B cell (primary cell): ENCODE measurements at regions not wholly inside any gene's neighbourhood (a gene's known extent, or its start where the extent isn't known, plus 50 kb on each side); places are given as distances from the start of the nearest gene placed in this dataset.

Experiments used
- EZH2 ChIP-seq: IDR thresholded peaks from 2 replicates; pipeline ENCODE4 v1.6.1; 2012; ENCODE audit warnings: borderline replicate concordance, low read depth, mild to moderate bottlenecking, moderate library complexity, low read length; ENCODE audit not compliant: insufficient read depth, poor library complexity, severe bottlenecking
- TF ChIP-seq, protein P1 (sequence below): fragments of 200-600 bp; IDR thresholded peaks from one replicate; pipeline ENCODE4 v1.8.0; 2022; ENCODE audit warnings: antibody characterized with exemption, mild to moderate bottlenecking

DNA sequence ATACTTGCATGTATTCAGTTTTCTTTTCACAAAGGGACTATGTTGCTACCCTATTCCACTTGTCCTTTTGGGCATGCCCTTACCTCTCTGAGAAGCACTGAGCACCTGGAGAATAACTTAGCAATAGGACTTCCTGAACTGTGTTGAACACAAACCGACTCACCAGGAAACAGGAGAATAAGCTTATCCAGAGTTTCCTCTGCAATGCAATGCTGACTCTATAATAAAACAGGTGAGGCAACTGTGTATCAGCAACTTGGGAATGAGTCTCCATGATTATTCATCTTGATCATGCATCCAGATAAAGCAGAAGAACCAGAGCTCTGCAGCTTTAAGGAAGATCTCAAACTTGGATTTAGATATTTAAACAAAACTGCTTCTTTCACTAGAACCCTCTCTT is 806.5 kb downstream of the IGSF11 start:
- TF ChIP-seq, protein P1, sequence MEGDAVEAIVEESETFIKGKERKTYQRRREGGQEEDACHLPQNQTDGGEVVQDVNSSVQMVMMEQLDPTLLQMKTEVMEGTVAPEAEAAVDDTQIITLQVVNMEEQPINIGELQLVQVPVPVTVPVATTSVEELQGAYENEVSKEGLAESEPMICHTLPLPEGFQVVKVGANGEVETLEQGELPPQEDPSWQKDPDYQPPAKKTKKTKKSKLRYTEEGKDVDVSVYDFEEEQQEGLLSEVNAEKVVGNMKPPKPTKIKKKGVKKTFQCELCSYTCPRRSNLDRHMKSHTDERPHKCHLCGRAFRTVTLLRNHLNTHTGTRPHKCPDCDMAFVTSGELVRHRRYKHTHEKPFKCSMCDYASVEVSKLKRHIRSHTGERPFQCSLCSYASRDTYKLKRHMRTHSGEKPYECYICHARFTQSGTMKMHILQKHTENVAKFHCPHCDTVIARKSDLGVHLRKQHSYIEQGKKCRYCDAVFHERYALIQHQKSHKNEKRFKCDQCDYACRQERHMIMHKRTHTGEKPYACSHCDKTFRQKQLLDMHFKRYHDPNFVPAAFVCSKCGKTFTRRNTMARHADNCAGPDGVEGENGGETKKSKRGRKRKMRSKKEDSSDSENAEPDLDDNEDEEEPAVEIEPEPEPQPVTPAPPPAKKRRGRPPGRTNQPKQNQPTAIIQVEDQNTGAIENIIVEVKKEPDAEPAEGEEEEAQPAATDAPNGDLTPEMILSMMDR: no peak
- TF ChIP-seq EZH2: no peak
